H1 (cell line): ENCODE measurements at regions not wholly inside any gene's neighbourhood (a gene's known extent, or its start where the extent isn't known, plus 50 kb on each side); places are given as distances from the start of the nearest gene placed in this dataset.

ENCODE experiments used
- CTCF ChIA-PET: fragments of 300-600 bp; sonication (Branson Sonifier 250); formaldehyde crosslinking; loops from one replicate; lab custom pipeline; 2021; ENCODE audit not compliant: partially characterized antibody; lab: Charles Lee
- POLR2A ChIA-PET: fragments of 300-600 bp; sonication (Branson Sonifier 250); formaldehyde crosslinking; loops from one replicate; lab custom pipeline; 2021; ENCODE audit warnings: inconsistent platforms; ENCODE audit not compliant: partially characterized antibody; lab: Charles Lee
- DNase-seq, 2 experiments: peaks; one replicate each; pipeline versions ENCODE4 v3.0.0 to v3.0.0-alpha.2; 2010 to 2022; ENCODE audit warnings: low spot score in 2 of 2, low read depth in 1 of 2, mixed read lengths in 1 of 2
- FAIRE-seq: peaks from 2 replicates; lab custom pipeline; 2011; peaks lifted over from hg19 to GRCh38; lab: Jason Lieb, UNC
- H2AFZ ChIP-seq: 2 replicates; pipeline ENCODE4 v1.8.1; 2012; ENCODE audit warnings: low read length, inconsistent platforms
- H2AK5ac ChIP-seq: 2 replicates; pipeline ENCODE4 v1.6.1; 2013; ENCODE audit warnings: low read depth, low read length
- H2BK120ac ChIP-seq: replicated peaks from 2 replicates; pipeline ENCODE3; 2013; ENCODE audit warnings: low read depth, low read length, inconsistent platforms
- H2BK12ac ChIP-seq: 2 replicates; pipeline ENCODE4 v1.6.1; 2013; ENCODE audit warnings: low read depth, low read length
- H2BK15ac ChIP-seq: 2 replicates; pipeline ENCODE4 v1.6.1; 2013; ENCODE audit warnings: low read length
- H2BK20ac ChIP-seq: 2 replicates; pipeline ENCODE4 v1.6.1; 2013; ENCODE audit warnings: low read length
- H2BK5ac ChIP-seq: 2 replicates; pipeline ENCODE4 v1.6.1; 2013; ENCODE audit warnings: low read depth, low read length
- H3K14ac ChIP-seq: 2 replicates; pipeline ENCODE4 v1.6.1; 2013; ENCODE audit warnings: inconsistent platforms; ENCODE audit not compliant: insufficient read length
- H3K18ac ChIP-seq: 2 replicates; pipeline ENCODE4 v1.6.1; 2013; ENCODE audit warnings: low read length; ENCODE audit errors: extremely low read depth
- H3K23ac ChIP-seq: 2 replicates; pipeline ENCODE4 v1.6.1; 2013; ENCODE audit warnings: inconsistent platforms; ENCODE audit not compliant: insufficient read length
- H3K23me2 ChIP-seq: 2 replicates; pipeline ENCODE4 v1.6.1; 2013; ENCODE audit warnings: low read depth, low read length
- H3K27ac ChIP-seq: 2 replicates; pipeline ENCODE4 v1.6.1; 2011; ENCODE audit warnings: low read depth, low read length, inconsistent platforms
- H3K27me3 ChIP-seq, 4 experiments: replicated peaks in 1 of 4; 1 replicate in 1 of 4; 2 replicates in 3 of 4; pipeline versions ENCODE4 v1.6.1 to v1.8.1; 2011 to 2013; ENCODE audit warnings: low read length in 3 of 4, mild to moderate bottlenecking in 3 of 4, inconsistent platforms in 2 of 4, mixed read lengths in 2 of 4, moderate library complexity in 1 of 4; ENCODE audit not compliant: control insufficient read depth in 3 of 4, insufficient read depth in 3 of 4; ENCODE audit errors: extremely low read depth in 1 of 4
- H3K36me3 ChIP-seq, 4 experiments: 2 replicates each; pipeline versions ENCODE4 v1.6.1 to v1.8.1; 2011 to 2013; ENCODE audit warnings: mild to moderate bottlenecking in 4 of 4, low read length in 3 of 4, moderate library complexity in 2 of 4, control low read depth in 1 of 4, inconsistent platforms in 1 of 4; ENCODE audit not compliant: insufficient read depth in 4 of 4, control insufficient read depth in 2 of 4
- H3K4ac ChIP-seq: replicated peaks from 2 replicates; pipeline ENCODE3; 2013; ENCODE audit warnings: low read length, low read depth, mixed read lengths, inconsistent platforms; ENCODE audit not compliant: insufficient read length
- H3K4me1 ChIP-seq, 4 experiments: replicated peaks in 1 of 4; 1 replicate in 1 of 4; 2 replicates in 3 of 4; pipeline versions ENCODE4 v1.6.1 to v1.8.1; 2011 to 2013; ENCODE audit warnings: low read length in 3 of 4, inconsistent platforms in 2 of 4, mixed read lengths in 1 of 4; ENCODE audit not compliant: insufficient read depth in 4 of 4, control insufficient read depth in 3 of 4
- H3K4me2 ChIP-seq, 2 experiments: 2 replicates each; pipeline versions ENCODE4 v1.6.1 to v1.8.1; 2011 to 2013; ENCODE audit warnings: low read depth in 2 of 2, low read length in 2 of 2, control low read depth in 1 of 2, inconsistent platforms in 1 of 2, mild to moderate bottlenecking in 1 of 2; ENCODE audit not compliant: insufficient read depth in 1 of 2
- H3K4me3 ChIP-seq, 4 experiments: fragments of 200-600, 300-600 bp in 1 of 4; sonication (generic), shearing (Covaris generic), sonication (Bioruptor Twin) in 1 of 4; 2 replicates each; pipeline versions ENCODE4 v1.5.1 to v1.8.1; 2011 to 2016; ENCODE audit warnings: low read length in 4 of 4, low read depth in 3 of 4, control low read depth in 2 of 4, inconsistent platforms in 2 of 4, mild to moderate bottlenecking in 2 of 4, mixed read lengths in 1 of 4, moderate library complexity in 1 of 4; ENCODE audit not compliant: insufficient read depth in 2 of 4; ENCODE audit errors: extremely low read depth in 1 of 4
- H3K56ac ChIP-seq: replicated peaks from 2 replicates; pipeline ENCODE3; 2013; ENCODE audit warnings: low read depth, mild to moderate bottlenecking, mixed read lengths, low read length, inconsistent platforms; ENCODE audit not compliant: insufficient read length
- H3K79me1 ChIP-seq: 2 replicates; pipeline ENCODE4 v1.6.1; 2013; ENCODE audit warnings: low read depth, low read length, control low read depth
- H3K79me2 ChIP-seq, 2 experiments: 2 replicates each; pipeline versions ENCODE4 v1.6.1 to v1.8.1; 2012 to 2013; ENCODE audit warnings: low read length in 2 of 2, mild to moderate bottlenecking in 2 of 2, inconsistent platforms in 1 of 2; ENCODE audit not compliant: insufficient read depth in 2 of 2, control insufficient read depth in 1 of 2
- H3K9ac ChIP-seq, 4 experiments: replicated peaks in 1 of 4; 1 replicate in 1 of 4; 2 replicates in 3 of 4; pipeline versions ENCODE4 v1.6.1 to v1.8.1; 2011 to 2013; ENCODE audit warnings: low read depth in 3 of 4, low read length in 3 of 4, control low read depth in 2 of 4, mild to moderate bottlenecking in 2 of 4, moderate library complexity in 2 of 4, inconsistent platforms in 1 of 4; ENCODE audit errors: extremely low read depth in 1 of 4
- H3K9me3 ChIP-seq, 2 experiments: 2 replicates each; pipeline versions ENCODE4 v1.6.1 to v1.8.1; 2012 to 2013; ENCODE audit warnings: mild to moderate bottlenecking in 2 of 2, moderate library complexity in 2 of 2, control low read depth in 1 of 2, inconsistent platforms in 1 of 2, low read depth in 1 of 2, low read length in 1 of 2, mixed read lengths in 1 of 2; ENCODE audit not compliant: insufficient read depth in 2 of 2
- H4K20me1 ChIP-seq, 2 experiments: replicated peaks in 1 of 2; 2 replicates each; pipeline versions ENCODE3 to v1.8.1; 2011 to 2013; ENCODE audit warnings: inconsistent platforms in 2 of 2, low read length in 2 of 2, mild to moderate bottlenecking in 1 of 2; ENCODE audit not compliant: insufficient read depth in 2 of 2, control insufficient read depth in 1 of 2
- H4K5ac ChIP-seq: 2 replicates; pipeline ENCODE4 v1.6.1; 2013; ENCODE audit warnings: low read length, low read depth, mixed read lengths, inconsistent platforms; ENCODE audit not compliant: insufficient read length
- H4K8ac ChIP-seq: 2 replicates; pipeline ENCODE4 v1.8.0; 2013; ENCODE audit warnings: mild to moderate bottlenecking, moderate library complexity, low read length, inconsistent platforms; ENCODE audit not compliant: insufficient read depth; ENCODE audit errors: extremely low read depth
- H4K91ac ChIP-seq: replicated peaks from 2 replicates; pipeline ENCODE3; 2013; ENCODE audit warnings: low read length, mixed read lengths, inconsistent platforms; ENCODE audit not compliant: insufficient read length
- ASH2L ChIP-seq: fragments of 200-600, 300-600 bp; sonication (generic); IDR thresholded peaks from one replicate; pipeline ENCODE4 v1.7.1; 2017; ENCODE audit warnings: low read length
- CHD2 ChIP-seq: IDR thresholded peaks from 2 replicates; pipeline ENCODE4 v1.6.1; 2012; ENCODE audit warnings: low read length, improper control_type of control experiment
- EP300 ChIP-seq, 2 experiments: IDR thresholded peaks; 1 replicate in 1 of 2; 2 replicates in 1 of 2; pipeline ENCODE4 v1.6.1; 2011 to 2012; ENCODE audit warnings: low read depth in 2 of 2, low read length in 2 of 2, mild to moderate bottlenecking in 2 of 2, borderline replicate concordance in 1 of 2, inconsistent platforms in 1 of 2, moderate library complexity in 1 of 2
- KDM5A ChIP-seq: fragments of 200-600 bp; IDR thresholded peaks from 2 replicates; pipeline ENCODE4 v1.7.1; 2012; ENCODE audit warnings: mild to moderate bottlenecking, low read length, inconsistent platforms, mixed read lengths
- RBBP5 ChIP-seq: IDR thresholded peaks from 2 replicates; pipeline ENCODE4 v1.7.1; 2012; ENCODE audit warnings: low read depth, mild to moderate bottlenecking, inconsistent platforms, low read length, moderate library complexity, borderline replicate concordance
- SAP30 ChIP-seq: fragments of 300-600 bp; sonication (generic); IDR thresholded peaks from 2 replicates; pipeline ENCODE4 v1.7.1; 2012; ENCODE audit warnings: low read length, moderate library complexity, mild to moderate bottlenecking, inconsistent platforms; ENCODE audit not compliant: insufficient read depth, insufficient replicate concordance
- SIX5 ChIP-seq: IDR thresholded peaks from 2 replicates; pipeline ENCODE4 v1.6.1; 2011; ENCODE audit warnings: mild to moderate bottlenecking, low read depth, low read length
- WGBS, 2 experiments: shearing (Covaris generic) in 1 of 2; methylation state at CpG; one replicate each; pipeline versions ENCODE4 v1.1.6 to v1.1.7; 2013 to 2015; ENCODE audit warnings: low lambda C conversion rate in 2 of 2, mixed read lengths in 2 of 2, inconsistent platforms in 1 of 2, low coverage in 1 of 2, missing lambda C conversion rate in 1 of 2; ENCODE audit not compliant: insufficient replicate concordance in 2 of 2, insufficient coverage in 1 of 2, insufficient read length in 1 of 2; ENCODE audit errors: extremely low coverage in 1 of 2, missing lambda C conversion rate in 1 of 2; 5-methylcytosine and 5-hydroxymethylcytosine counted together

DNA sequence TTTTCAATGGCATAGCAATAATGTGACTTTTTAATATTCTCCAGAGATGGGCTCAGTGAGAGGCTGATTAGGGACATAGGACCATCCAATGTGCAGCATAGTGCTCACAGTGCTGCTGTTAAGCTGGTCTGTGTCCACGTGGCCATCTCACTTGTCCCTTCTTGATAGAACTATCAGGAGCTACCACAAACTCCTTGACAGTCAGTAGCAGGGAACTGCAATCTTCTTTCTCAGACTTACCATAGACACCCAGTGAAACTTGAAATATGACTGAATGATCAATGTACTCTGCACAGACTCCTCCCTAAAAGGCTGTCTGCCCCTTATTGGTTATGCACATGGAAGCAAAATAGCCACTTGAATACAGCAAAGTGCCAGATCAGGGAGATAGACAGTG lies 64.5 kb upstream of the WARS2 start:
- no peaks in the 10 kb centered on the region for H4K20me1 ChIP-seq
- H3K4ac ChIP-seq, result no peak overlapping the region
- H4K91ac ChIP-seq, result no peak overlapping the region
- POLR2A ChIA-PET, result no interaction called here
- H3K14ac ChIP-seq, result no peak overlapping the region
- no peak overlapping the region for H3K23ac ChIP-seq
- no peak overlapping the region for H2AFZ ChIP-seq
- H2BK12ac ChIP-seq, result no peak overlapping the region
- no peaks in the 10 kb centered on the region for H3K36me3 ChIP-seq
- H3K56ac ChIP-seq, result no peak overlapping the region
- no peak overlapping the region for H4K8ac ChIP-seq
- no peaks in the 10 kb centered on the region; the same call in 1 of the 2 replicates for H3K23me2 ChIP-seq
- DNase-seq, result no peak
- H3K18ac ChIP-seq, result no peak overlapping the region
- TF ChIP-seq CHD2 (no peak), EP300 (IDR thresholded peaks at IDR 0.05; ENCODE audit: borderline replicate concordance in 1 of 2, low read depth in 2 of 2, low read length in 2 of 2) (no peak), RBBP5 (no peak), SAP30 (no peak), KDM5A (no peak), ASH2L (no peak), SIX5 (no peak)
- TF ChIP-seq, all 59 proteins: peak for 0
- H2BK120ac ChIP-seq, result no peak overlapping the region
- no peak overlapping the region for H3K4me3 ChIP-seq
- FAIRE-seq, result no peak
- no peak overlapping the region for H3K9ac ChIP-seq
- no peak overlapping the region for H2BK20ac ChIP-seq
- WGBS, 2 experiments, result 82% methylated on average over 1 of the region's 1 CpG; no CpG with 5 or more reads in 1 of the 2 experiments
- H3K79me1 ChIP-seq, result no peaks in the 10 kb centered on the region
- H2BK5ac ChIP-seq, result no peak overlapping the region
- no peaks in the 10 kb centered on the region for H3K9me3 ChIP-seq
- no peaks in the 10 kb centered on the region for H3K4me1 ChIP-seq
- no peak overlapping the region for H3K4me2 ChIP-seq
- no peak overlapping the region for H2BK15ac ChIP-seq
- H2AK5ac ChIP-seq, result no peak overlapping the region
- no peaks in the 10 kb centered on the region for H3K79me2 ChIP-seq
- H4K5ac ChIP-seq, result no peak overlapping the region
- no peak overlapping the region for H3K27ac ChIP-seq
- CTCF ChIA-PET, result interaction anchor here (1.0 to 1.5 kb wide), 2 partner anchors 9 to 13 kb away, joined by 3 read pairs; no protein-coding TSS in a partner anchor
- no peaks in the 10 kb centered on the region for H3K27me3 ChIP-seq
